AG09309 (cell line): ENCODE measurements at regions not wholly inside any gene's neighbourhood (a gene's known extent, or its start where the extent isn't known, plus 50 kb on each side); places are given as distances from the start of the nearest gene placed in this dataset.

Source experiments
- DNase-seq: peaks from one replicate; pipeline ENCODE4 v3.0.0-alpha.2; 2010; ENCODE audit warnings: low read depth
- H3K4me3 ChIP-seq: 2 replicates; pipeline ENCODE4 v1.5.1; 2011; ENCODE audit warnings: mild to moderate bottlenecking, low read depth, low read length, moderate library complexity; ENCODE audit not compliant: control insufficient read depth
- TF ChIP-seq, protein P1 (sequence below): IDR thresholded peaks from 2 replicates; pipeline ENCODE4 v1.5.1; 2011; ENCODE audit warnings: mild to moderate bottlenecking, low read depth, low read length, inconsistent platforms; ENCODE audit not compliant: insufficient read depth, control insufficient read depth; ENCODE audit errors: missing control alignments

GRCh38 chr18:76054156-76054555 lies 440.9 kb downstream of the ZNF516 start:
- no peak for DNase-seq
- TF ChIP-seq, protein P1, sequence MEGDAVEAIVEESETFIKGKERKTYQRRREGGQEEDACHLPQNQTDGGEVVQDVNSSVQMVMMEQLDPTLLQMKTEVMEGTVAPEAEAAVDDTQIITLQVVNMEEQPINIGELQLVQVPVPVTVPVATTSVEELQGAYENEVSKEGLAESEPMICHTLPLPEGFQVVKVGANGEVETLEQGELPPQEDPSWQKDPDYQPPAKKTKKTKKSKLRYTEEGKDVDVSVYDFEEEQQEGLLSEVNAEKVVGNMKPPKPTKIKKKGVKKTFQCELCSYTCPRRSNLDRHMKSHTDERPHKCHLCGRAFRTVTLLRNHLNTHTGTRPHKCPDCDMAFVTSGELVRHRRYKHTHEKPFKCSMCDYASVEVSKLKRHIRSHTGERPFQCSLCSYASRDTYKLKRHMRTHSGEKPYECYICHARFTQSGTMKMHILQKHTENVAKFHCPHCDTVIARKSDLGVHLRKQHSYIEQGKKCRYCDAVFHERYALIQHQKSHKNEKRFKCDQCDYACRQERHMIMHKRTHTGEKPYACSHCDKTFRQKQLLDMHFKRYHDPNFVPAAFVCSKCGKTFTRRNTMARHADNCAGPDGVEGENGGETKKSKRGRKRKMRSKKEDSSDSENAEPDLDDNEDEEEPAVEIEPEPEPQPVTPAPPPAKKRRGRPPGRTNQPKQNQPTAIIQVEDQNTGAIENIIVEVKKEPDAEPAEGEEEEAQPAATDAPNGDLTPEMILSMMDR = no peak
- no peak overlapping the region for H3K4me3 ChIP-seq

DNA sequence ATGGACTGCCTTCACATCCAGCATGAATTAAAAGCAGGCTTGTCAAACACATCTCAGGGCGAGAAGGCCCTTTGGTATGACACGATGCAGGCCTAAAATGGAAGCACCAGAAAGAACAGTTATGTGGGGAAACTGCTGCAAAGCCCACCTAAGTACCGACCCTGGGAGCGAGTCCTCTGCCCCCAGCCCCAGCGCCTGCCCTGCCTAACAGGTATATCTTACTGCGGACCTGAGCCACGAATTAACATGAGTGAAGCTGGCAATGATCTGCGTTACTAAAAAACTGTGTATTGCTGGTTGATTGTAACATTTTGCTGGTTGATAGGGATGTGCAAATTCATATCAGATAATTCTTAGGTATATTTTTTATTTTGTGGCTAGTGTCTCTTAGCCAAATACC lies 441.5 kb downstream of the ZNF516 start:
- no peak for DNase-seq
- no peak overlapping the region for H3K4me3 ChIP-seq

GRCh38 chr18:76052227-76052595 lies 442.8 kb downstream of the ZNF516 start:
- no peak overlapping the region for H3K4me3 ChIP-seq
- DNase-seq = no peak
- TF ChIP-seq, protein P1 = no peak

More for the DNA sequence above, 441.5 kb downstream of the ZNF516 start:
- TF ChIP-seq, protein P1 = no peak

DNA sequence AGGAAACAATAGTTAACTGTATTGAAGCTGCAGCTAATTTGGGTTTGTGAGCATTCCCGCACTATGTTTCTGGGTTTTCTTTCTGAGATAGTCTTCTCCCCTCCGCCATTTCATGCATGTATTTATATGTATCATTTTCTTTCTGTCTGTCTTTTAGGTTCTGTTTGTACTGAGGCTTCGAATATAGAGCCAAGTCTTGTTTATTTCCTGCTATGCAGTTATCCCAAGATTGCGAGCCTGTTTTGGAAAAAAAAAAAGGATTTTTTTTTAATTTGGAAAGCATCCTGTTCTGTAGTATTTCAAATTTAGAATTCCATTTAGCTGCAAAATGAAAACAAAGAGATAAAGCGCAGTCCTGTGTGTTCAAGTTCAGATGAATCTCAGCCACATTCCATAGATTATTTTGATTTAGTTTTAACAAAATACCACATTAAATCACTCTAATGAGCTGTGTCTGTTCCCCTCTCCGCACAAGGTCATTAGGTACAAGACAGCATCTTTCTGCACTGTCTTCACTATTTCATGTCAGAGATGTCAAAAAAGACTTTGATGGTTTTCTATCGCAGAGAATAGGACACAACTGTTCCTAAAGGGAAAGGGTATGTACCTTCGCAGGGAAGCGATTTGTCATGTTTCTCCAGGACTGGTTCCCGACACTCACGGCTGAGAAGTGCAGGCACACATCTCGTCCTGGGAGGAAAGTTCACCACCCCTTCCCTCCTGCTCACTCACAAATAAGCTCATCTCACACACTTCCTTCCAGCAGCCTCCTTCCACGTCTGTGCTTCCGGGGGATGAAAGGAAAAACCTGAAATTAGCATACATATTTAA lies 443.4 kb downstream of the ZNF516 start:
- TF ChIP-seq, protein P1 = no peak
- no peak for DNase-seq
- no peak overlapping the region for H3K4me3 ChIP-seq

DNA sequence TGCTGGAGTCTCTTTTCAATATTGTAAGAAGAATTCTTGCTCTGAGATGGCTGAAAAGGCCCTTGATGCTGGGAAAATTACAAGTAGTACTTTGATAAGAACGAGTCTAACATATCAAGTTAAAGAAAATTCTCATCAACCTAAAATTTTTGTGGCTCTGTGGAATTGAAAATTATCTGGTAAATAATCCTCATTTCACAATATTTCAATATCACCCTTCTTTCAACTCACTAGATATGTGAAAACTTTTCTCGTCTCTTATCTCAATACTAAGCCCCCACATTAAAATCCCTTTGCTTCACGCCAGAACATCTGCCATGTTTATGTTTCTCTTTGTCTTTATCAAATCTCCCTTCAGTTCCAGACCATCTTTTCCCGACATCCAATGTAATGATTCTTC lies 448.8 kb downstream of the ZNF516 start:
- H3K4me3 ChIP-seq = no peak overlapping the region
- TF ChIP-seq, protein P1 = no peak
- no peak for DNase-seq

GRCh38 chr18:76042511-76042910 lies 452.5 kb downstream of the ZNF516 start:
- no peak for DNase-seq
- TF ChIP-seq, protein P1 = no peak
- H3K4me3 ChIP-seq = no peak overlapping the region

GRCh38 chr18:76018210-76018609 lies 476.8 kb downstream of the ZNF516 start:
- DNase-seq = no peak
- TF ChIP-seq, protein P1 = no peak

More at GRCh38 chr18:76018210-76018609, 476.8 kb downstream of the ZNF516 start:
- no peak overlapping the region for H3K4me3 ChIP-seq
